Ectodermal cell (in vitro differentiated cells): ENCODE measurements at regions not wholly inside any gene's neighbourhood (a gene's known extent, or its start where the extent isn't known, plus 50 kb on each side); places are given as distances from the start of the nearest gene placed in this dataset.

ENCODE experiments used
- H3K27ac ChIP-seq: 2 replicates; pipeline ENCODE4 v1.7.0; 2013; ENCODE audit warnings: mild to moderate bottlenecking, low read depth, low read length; ENCODE audit not compliant: insufficient read depth, poor library complexity, severe bottlenecking
- H3K27me3 ChIP-seq: 2 replicates; pipeline ENCODE4 v1.7.0; 2013; ENCODE audit warnings: mild to moderate bottlenecking, low read length; ENCODE audit not compliant: insufficient read depth, control insufficient read depth, poor library complexity, severe bottlenecking
- H3K36me3 ChIP-seq: one replicate; pipeline ENCODE4 v1.7.0; 2013; ENCODE audit warnings: low read length; ENCODE audit not compliant: control insufficient read depth, insufficient read depth
- H3K4me1 ChIP-seq: one replicate; pipeline ENCODE4 v1.7.0; 2013; ENCODE audit warnings: low read length; ENCODE audit not compliant: control insufficient read depth, insufficient read depth
- H3K4me3 ChIP-seq: 2 replicates; pipeline ENCODE4 v1.7.0; 2013; ENCODE audit warnings: low read depth, low read length, control low read depth; ENCODE audit not compliant: insufficient read depth
- H3K9me3 ChIP-seq: 2 replicates; pipeline ENCODE4 v1.7.0; 2013; ENCODE audit warnings: mild to moderate bottlenecking, low read length, moderate library complexity; ENCODE audit not compliant: control insufficient read depth
- WGBS, 2 experiments: methylation state at CpG; one replicate each; pipeline ENCODE4 v1.1.7; 2013; ENCODE audit warnings: missing lambda C conversion rate in 2 of 2; 5-methylcytosine and 5-hydroxymethylcytosine counted together

DNA sequence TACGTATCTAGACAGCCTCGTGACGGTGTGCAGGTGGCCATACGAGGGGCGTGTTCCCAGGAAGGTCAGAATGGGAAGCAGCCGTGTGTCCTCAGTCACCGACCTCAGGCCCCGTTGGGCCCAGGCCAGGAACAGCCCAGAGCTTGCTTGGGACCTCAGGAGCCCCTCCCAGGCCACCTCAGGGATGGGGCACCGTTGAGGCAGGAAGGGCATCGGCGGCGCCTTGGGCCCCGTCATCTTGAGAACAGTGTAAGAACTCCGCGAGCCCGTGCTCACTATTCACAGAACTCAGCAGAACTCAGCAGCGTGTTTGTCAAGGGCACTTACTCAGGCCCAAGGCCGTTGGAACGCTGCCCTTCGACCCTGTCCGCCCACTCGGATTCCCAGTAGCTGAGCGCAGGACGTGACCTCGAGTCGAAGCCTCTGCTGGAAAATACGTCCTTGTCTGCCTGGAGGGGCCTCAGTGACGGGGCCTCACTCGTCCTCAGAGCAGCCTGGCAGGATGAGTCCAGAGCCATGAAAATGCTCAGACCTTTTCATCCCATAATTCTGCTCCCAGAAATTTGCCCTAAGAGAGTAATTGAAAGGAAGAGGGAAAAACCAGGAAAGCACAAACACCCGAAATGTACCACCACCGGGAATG lies 1134.8 kb downstream of the BRD1 start:
- Histone ChIP-seq H3K36me3 (no peaks in the 10 kb centered on the region), H3K27me3 (no peaks in the 10 kb centered on the region), H3K9me3 (no peaks in the 10 kb centered on the region), H3K27ac (no peak overlapping the region), H3K4me3 (no peak overlapping the region), H3K4me1 (no peaks in the 10 kb centered on the region)
- 93 to 95% methylated on average over 31 of the region's 31 CpGs for WGBS, 2 experiments

DNA sequence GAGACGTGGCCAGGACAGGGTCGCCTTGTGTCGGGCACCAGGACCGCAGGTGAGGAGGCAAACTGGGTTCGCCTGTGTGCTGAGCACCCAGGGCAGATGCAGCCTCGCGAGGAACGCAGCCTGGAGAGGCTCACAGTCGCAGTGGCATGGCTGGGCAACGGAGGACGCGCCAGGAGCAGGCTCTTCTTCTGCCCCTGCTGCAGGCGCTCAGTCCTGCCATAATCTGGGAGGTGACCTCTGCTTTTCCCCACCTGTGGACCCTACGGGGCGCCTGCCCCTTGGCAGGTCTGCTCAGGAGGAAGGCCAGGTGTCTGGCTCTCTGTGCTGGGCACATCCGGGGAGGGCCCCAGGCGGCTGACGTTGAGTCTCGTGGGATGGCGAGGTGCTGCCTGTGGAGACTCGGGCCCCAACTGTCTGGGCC lies 1136.2 kb downstream of the BRD1 start:
- Histone ChIP-seq H3K4me1 (no peaks in the 10 kb centered on the region), H3K9me3 (no peaks in the 10 kb centered on the region), H3K27ac (no peak overlapping the region), H3K36me3 (no peaks in the 10 kb centered on the region), H3K27me3 (no peaks in the 10 kb centered on the region), H3K4me3 (no peak overlapping the region)
- 95 to 96% methylated on average over 21 of the region's 21 CpGs for WGBS, 2 experiments

DNA sequence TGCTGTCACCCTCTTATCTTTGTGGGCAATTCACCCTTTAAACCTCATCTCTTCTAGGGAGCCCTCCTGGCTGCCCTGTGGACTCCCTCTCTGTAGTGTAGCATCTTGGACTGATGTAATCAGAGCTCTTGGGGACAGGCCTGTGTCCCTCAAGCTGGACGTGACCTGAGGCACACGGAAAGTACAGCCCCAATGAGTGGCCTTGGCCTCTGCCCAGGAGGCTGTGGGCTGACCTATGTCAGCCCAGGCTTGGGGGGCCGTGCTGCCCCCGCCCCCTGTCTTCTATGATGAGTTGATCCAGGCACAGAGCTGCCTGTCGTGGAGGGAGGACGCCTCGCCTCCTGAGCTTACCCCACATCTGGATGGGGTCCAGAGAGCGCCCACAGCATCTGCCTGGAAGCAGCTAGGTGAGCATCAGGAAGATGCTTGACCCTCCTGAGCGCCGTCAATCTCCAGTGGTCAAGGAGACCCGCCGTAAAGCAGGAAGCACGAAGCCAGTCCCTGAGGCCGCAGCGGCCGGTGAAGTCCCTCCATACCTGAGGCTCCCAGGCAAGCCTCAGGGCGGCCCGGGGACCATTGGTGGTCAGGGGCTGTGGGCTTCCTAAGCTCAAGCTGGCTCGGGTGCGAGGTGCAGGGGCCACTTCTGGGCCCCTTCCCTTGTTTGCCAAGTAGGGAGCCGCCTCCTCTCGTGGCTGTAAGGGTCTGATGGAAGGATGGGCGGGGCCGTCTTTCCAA lies 1136.9 kb downstream of the BRD1 start:
- H3K27ac ChIP-seq = no peak overlapping the region
- 82% methylated on average over 24 of the region's 24 CpGs for WGBS, 2 experiments
- H3K4me3 ChIP-seq = no peak overlapping the region
- no peaks in the 10 kb centered on the region for H3K36me3 ChIP-seq
- no peaks in the 10 kb centered on the region for H3K9me3 ChIP-seq
- no peaks in the 10 kb centered on the region for H3K27me3 ChIP-seq
- no peaks in the 10 kb centered on the region for H3K4me1 ChIP-seq

DNA sequence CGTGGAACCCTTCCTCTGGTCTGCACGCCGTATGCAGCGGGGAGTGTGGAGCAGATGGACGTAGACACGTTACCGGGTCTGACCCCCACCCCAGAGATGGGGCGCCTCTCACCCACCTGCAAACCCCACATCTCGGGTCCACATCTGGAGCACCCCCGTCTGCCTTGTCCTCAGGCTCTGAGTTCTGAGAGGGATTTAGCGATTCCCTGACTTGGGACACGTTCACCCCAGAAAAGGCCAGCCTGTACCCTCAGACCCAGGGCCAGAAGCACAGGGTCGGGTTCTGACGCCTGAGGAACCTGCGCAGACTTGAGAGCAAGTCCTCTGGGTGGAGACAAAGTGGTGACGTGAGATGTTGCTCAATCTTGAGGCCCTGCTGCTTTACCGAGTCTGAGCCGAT lies 1138.5 kb downstream of the BRD1 start:
- Histone ChIP-seq H3K9me3 (no peaks in the 10 kb centered on the region), H3K27me3 (no peaks in the 10 kb centered on the region), H3K36me3 (no peaks in the 10 kb centered on the region), H3K4me1 (no peaks in the 10 kb centered on the region), H3K27ac (no peak overlapping the region), H3K4me3 (no peak overlapping the region)
- WGBS, 2 experiments = 93 to 97% methylated on average over 18 of the region's 18 CpGs

DNA sequence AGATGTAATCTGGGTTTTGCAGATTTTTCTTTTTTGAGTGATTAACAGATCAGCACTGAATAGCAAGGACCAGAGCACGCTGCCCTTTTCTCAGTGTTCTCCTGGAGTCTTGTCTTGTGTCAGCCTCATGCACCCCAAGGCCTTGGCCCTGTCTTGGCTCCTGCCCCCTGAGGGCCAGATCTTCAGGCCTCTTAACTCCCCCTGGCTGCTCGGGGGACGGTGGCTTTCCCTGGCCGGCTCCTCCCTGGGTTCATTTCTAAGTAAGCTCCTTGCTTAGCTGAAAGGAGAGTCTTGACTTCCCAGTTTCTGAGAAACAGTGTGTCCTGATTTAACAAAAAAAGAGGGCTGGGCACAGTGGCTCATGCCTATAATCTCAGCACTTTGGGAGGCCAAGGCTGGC lies 1139.3 kb downstream of the BRD1 start:
- no peaks in the 10 kb centered on the region for H3K36me3 ChIP-seq
- no peaks in the 10 kb centered on the region for H3K4me1 ChIP-seq
- H3K27ac ChIP-seq = no peak overlapping the region
- H3K27me3 ChIP-seq = no peaks in the 10 kb centered on the region
- no peaks in the 10 kb centered on the region for H3K9me3 ChIP-seq
- no peak overlapping the region for H3K4me3 ChIP-seq
- 82 to 92% methylated on average over 4 of the region's 4 CpGs for WGBS, 2 experiments

DNA sequence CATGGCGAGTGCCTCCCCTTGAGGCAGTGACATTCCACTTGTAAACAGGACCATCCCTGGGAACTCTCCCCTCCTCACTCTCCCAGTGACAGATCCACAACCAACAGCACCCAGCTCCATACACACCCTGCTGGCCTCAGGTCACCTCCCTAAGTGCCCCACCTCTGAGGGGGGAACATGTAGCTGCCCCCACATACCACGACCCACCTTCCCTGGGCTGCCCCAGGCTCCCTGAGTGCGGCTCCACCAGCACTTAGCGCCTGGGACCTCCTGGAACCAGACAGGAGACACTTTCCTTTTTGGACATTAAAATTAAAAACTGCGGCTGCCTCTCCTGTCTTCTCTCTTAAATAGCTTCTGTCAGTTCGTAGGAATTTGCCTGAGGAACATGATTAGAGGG lies 1140.1 kb downstream of the BRD1 start:
- Histone ChIP-seq H3K4me3 (no peak overlapping the region), H3K27me3 (no peaks in the 10 kb centered on the region), H3K27ac (no peak overlapping the region), H3K36me3 (no peaks in the 10 kb centered on the region), H3K9me3 (no peaks in the 10 kb centered on the region), H3K4me1 (no peaks in the 10 kb centered on the region)
- 88 to 95% methylated on average over 5 to 6 of the region's 6 CpGs for WGBS, 2 experiments

DNA sequence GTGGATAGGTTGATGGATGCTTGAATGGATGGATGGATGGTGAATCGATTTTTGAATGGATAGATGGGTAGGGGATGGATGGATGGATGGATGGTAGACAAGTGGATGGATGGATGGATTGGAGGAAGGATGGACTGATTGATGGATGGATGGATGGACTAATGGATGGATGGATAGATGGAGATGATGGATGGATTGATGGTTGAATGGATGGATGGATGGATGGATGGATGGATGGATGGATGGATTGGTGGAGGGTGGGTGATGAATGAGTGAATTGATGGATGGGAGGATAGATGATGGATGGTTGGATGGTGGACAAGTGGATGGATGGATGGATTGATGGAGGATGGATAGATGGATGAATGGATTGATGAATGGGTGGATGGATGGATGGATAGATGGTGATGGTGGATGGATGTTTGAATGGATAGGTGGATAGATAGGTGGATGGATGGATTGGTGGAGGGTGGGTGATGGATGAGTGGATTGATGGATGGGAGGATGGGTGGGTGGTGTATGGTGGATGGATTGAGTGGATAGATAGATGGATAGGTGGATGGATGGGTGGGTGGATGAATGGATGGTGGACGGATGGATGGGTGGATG lies 1140.9 kb downstream of the BRD1 start:
- Histone ChIP-seq H3K27me3 (no peaks in the 10 kb centered on the region), H3K27ac (no peak overlapping the region), H3K4me3 (no peak overlapping the region), H3K36me3 (no peaks in the 10 kb centered on the region), H3K9me3 (no peaks in the 10 kb centered on the region), H3K4me1 (no peaks in the 10 kb centered on the region)
- WGBS, 2 experiments = 90 to 92% methylated on average over 2 of the region's 2 CpGs

DNA sequence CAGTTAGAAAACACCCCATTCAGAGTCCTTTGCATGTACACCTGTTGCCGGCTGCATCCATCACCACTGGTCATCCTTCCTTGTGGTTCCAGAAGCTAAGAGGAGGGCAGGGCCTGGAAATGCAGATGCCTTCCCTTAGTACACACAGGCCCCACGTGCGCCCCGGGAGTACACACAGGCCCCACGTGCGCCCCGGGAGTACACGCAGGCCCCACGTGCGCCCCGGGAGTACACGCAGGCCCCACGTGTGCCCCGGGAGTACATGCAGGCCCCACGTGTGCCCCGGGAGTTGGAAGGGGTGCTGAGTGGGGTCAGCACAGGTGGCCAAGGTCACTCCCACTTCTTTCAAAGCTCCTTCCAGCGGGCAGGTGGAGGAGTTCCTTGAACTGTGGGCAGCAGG lies 1141.9 kb downstream of the BRD1 start:
- H3K27me3 ChIP-seq = no peaks in the 10 kb centered on the region
- no peaks in the 10 kb centered on the region for H3K36me3 ChIP-seq
- H3K9me3 ChIP-seq = no peaks in the 10 kb centered on the region
- H3K27ac ChIP-seq = no peak overlapping the region
- WGBS, 2 experiments = 95 to 96% methylated on average over 17 of the region's 17 CpGs
- no peak overlapping the region for H3K4me3 ChIP-seq
- H3K4me1 ChIP-seq = no peaks in the 10 kb centered on the region

DNA sequence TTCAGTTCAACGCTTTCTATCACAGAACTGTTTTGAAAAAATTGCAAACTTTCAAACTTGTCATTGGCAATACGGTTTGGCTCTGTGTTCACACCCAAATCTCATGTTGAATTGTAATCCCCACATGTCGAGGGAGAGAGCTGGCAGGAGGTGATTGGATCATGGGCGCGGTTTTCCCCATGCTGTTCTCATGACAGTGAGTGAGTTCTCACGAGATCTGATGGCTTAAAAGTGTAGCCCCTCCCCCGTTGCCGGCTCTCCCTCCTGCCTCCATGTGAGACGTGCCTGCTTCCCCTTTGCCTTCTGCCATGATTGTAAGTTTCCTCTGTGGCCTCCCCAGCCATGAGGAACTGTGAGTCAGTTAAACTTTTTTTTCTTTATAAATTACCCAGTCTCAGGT lies 1144.0 kb downstream of the BRD1 start:
- Histone ChIP-seq H3K4me3 (no peak overlapping the region), H3K36me3 (no peaks in the 10 kb centered on the region), H3K9me3 (no peaks in the 10 kb centered on the region), H3K27ac (no peak overlapping the region), H3K27me3 (no peaks in the 10 kb centered on the region), H3K4me1 (no peaks in the 10 kb centered on the region)
- 88 to 92% methylated on average over 9 of the region's 9 CpGs for WGBS, 2 experiments

DNA sequence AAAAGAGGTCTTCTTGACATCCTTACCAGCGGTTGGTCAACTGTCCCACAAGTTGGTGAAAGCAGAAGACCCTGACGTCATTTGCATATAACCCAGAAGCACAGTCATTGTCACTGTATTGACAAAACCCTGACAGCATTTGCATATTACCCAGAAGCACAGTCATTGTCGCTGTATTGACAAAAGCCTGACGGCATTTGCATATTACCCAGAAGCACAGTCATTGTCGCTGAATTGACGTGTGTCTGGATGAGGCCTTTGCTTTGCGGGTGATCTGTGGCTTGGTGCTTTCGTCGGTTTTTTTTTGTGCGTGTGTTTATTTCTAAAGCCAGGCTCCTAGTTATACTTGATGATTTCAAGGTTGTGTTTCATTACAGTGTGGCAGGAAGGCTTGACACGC lies 1145.2 kb downstream of the BRD1 start:
- WGBS, 2 experiments = 93 to 94% methylated on average over 11 of the region's 11 CpGs
- no peaks in the 10 kb centered on the region for H3K4me1 ChIP-seq
- no peaks in the 10 kb centered on the region for H3K36me3 ChIP-seq
- H3K27me3 ChIP-seq = no peaks in the 10 kb centered on the region
- H3K9me3 ChIP-seq = no peaks in the 10 kb centered on the region
- H3K27ac ChIP-seq = no peak overlapping the region
- no peak overlapping the region for H3K4me3 ChIP-seq
